H1 (cell line): ENCODE measurements at regions not wholly inside any gene's neighbourhood (a gene's known extent, or its start where the extent isn't known, plus 50 kb on each side); places are given as distances from the start of the nearest gene placed in this dataset.

Experiments used
- CREB1 ChIP-seq: IDR thresholded peaks from 2 replicates; pipeline ENCODE4 v1.6.1; 2012; ENCODE audit warnings: inconsistent platforms
- CTCF ChIP-seq, 3 experiments: IDR thresholded peaks; 1 replicate in 2 of 3; 2 replicates in 1 of 3; pipeline versions ENCODE4 v1.5.1 to v1.6.1; 2011; ENCODE audit warnings: low read length in 3 of 3, mild to moderate bottlenecking in 3 of 3, inconsistent platforms in 2 of 3, low read depth in 1 of 3, moderate library complexity in 1 of 3; ENCODE audit not compliant: insufficient read depth in 1 of 3; ENCODE audit errors: control extremely low read depth in 1 of 3
- EZH2 ChIP-seq: fragments of 200-600 bp; sonication (generic); IDR thresholded peaks from 2 replicates; pipeline ENCODE4 v1.7.1; 2012; ENCODE audit warnings: low read depth, mild to moderate bottlenecking, moderate library complexity, low read length, inconsistent platforms; ENCODE audit not compliant: severe bottlenecking
- KDM5A ChIP-seq: fragments of 200-600 bp; IDR thresholded peaks from 2 replicates; pipeline ENCODE4 v1.7.1; 2012; ENCODE audit warnings: mild to moderate bottlenecking, low read length, inconsistent platforms, mixed read lengths
- POLR2A ChIP-seq, 2 experiments: IDR thresholded peaks; 1 replicate in 1 of 2; 2 replicates in 1 of 2; pipeline ENCODE4 v1.6.1; 2011; ENCODE audit warnings: low read depth in 2 of 2, low read length in 2 of 2, mild to moderate bottlenecking in 2 of 2; ENCODE audit errors: control extremely low read depth in 1 of 2
- POLR2AphosphoS5 ChIP-seq: IDR thresholded peaks from 2 replicates; pipeline ENCODE4 v1.6.1; 2011; ENCODE audit warnings: low read depth, low read length
- RFX5 ChIP-seq: IDR thresholded peaks from 2 replicates; pipeline ENCODE4 v1.6.1; 2011; ENCODE audit warnings: low read depth, low read length, improper control_type of control experiment, borderline replicate concordance
- RXRA ChIP-seq: IDR thresholded peaks from 2 replicates; pipeline ENCODE4 v1.6.1; 2011; ENCODE audit warnings: low read depth, mild to moderate bottlenecking, low read length, moderate library complexity; ENCODE audit not compliant: insufficient read depth
- TBP ChIP-seq: IDR thresholded peaks from 2 replicates; pipeline ENCODE4 v1.6.1; 2011; ENCODE audit warnings: low read depth, low read length, improper control_type of control experiment
- TF ChIP-seq, protein P1 (sequence below): IDR thresholded peaks from 2 replicates; pipeline ENCODE4 v1.6.1; 2011; ENCODE audit warnings: low read length, improper control_type of control experiment
- TF ChIP-seq, protein P2 (sequence below): IDR thresholded peaks from 2 replicates; pipeline ENCODE4 v1.6.1; 2012; ENCODE audit warnings: inconsistent platforms

- TF ChIP-seq RXRA: no peak
- TF ChIP-seq KDM5A: no peak
- TF ChIP-seq RFX5: no peak
- no peak for TF ChIP-seq POLR2AphosphoS5
- no peak for TF ChIP-seq CTCF (IDR thresholded peaks at IDR 0.05; ENCODE audit: control extremely low read depth in 1 of 3, insufficient read depth in 1 of 3, low read depth in 1 of 3, low read length in 3 of 3)
- TF ChIP-seq, protein P1, sequence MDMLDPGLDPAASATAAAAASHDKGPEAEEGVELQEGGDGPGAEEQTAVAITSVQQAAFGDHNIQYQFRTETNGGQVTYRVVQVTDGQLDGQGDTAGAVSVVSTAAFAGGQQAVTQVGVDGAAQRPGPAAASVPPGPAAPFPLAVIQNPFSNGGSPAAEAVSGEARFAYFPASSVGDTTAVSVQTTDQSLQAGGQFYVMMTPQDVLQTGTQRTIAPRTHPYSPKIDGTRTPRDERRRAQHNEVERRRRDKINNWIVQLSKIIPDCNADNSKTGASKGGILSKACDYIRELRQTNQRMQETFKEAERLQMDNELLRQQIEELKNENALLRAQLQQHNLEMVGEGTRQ: no peak
- TF ChIP-seq, protein P2, sequence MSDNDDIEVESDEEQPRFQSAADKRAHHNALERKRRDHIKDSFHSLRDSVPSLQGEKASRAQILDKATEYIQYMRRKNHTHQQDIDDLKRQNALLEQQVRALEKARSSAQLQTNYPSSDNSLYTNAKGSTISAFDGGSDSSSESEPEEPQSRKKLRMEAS: no peak
- TF ChIP-seq CREB1: no peak
- no peak for TF ChIP-seq TBP
- TF ChIP-seq POLR2A (IDR thresholded peaks at IDR 0.05; ENCODE audit: control extremely low read depth in 1 of 2, low read depth in 2 of 2, low read length in 2 of 2): no peak
- TF ChIP-seq EZH2: no peak
Measured at GRCh38 chr13:80465321-80465720, 124.4 kb upstream of the SPRY2 start.
